IgD-negative memory B cell (primary cell): ENCODE measurements at regions not wholly inside any gene's neighbourhood (a gene's known extent, or its start where the extent isn't known, plus 50 kb on each side); places are given as distances from the start of the nearest gene placed in this dataset.
"Not testable (repeated sequence)": the region's sequence is repeated elsewhere in the genome, so short reads cannot be mapped to it uniquely, and the experiment has no call there.

Experiments used
- H3K27ac Mint-ChIP-seq, 3 donors: one replicate each; pipeline ENCODE4 v1.8.0; 2020 to 2022; ENCODE audit warnings: mild to moderate bottlenecking in 3 of 3, mixed read lengths in 3 of 3, moderate library complexity in 1 of 3
- H3K27me3 Mint-ChIP-seq: one replicate; pipeline ENCODE4 v1.8.0; 2021; ENCODE audit warnings: mixed read lengths
- H3K36me3 Mint-ChIP-seq: one replicate; pipeline ENCODE4 v1.8.0; 2020; ENCODE audit warnings: mild to moderate bottlenecking, mixed read lengths
- H3K4me1 Mint-ChIP-seq, 3 donors: one replicate each; pipeline ENCODE4 v1.8.0; 2020 to 2022; ENCODE audit warnings: mixed read lengths in 3 of 3, mild to moderate bottlenecking in 1 of 3
- H3K4me3 Mint-ChIP-seq, 4 donors: one replicate each; pipeline ENCODE4 v1.8.0; 2020 to 2022; ENCODE audit warnings: mild to moderate bottlenecking in 4 of 4, mixed read lengths in 4 of 4, moderate library complexity in 3 of 4
- H3K9me3 Mint-ChIP-seq, 3 donors: one replicate each; pipeline ENCODE4 v1.8.0; 2020 to 2021; ENCODE audit warnings: mixed read lengths in 3 of 3, mild to moderate bottlenecking in 1 of 3

DNA sequence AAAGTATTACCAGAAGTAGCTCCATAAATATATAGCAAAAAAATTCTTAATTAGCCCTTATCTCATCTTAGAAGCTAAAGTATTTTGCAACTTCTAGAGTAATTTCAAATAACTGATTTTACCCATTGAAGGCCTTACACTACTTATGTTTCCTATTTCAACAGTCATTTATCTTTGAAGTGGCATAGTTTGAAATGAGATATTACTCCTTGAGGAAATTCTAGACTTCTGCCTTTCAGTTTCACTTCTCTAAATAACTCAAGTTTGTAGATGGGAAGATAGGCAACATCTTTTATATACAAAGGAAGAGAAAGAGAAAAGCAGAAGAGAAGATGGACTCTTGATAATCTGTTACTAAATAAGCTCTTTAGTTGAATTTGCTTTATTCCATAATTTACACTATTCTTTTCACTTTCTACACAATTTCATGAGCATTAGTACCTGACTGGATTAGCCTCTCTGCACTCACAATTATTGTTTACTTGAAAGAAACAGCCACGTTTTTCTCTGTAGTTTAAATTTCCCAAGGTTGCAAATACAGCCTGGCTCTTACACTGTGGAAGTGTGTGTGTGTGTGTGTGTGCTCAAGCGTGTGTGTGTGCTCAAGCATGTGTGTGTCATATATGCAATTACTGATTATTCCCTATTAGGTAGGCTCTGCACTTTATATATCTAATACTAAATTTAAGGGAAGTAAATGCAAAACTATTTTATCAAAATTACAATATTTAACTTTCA lies 60.6 kb upstream of the EMB start:
- no peaks in the 10 kb centered on the region for H3K36me3 Mint-ChIP-seq
- no peaks in the 10 kb centered on the region for H3K9me3 Mint-ChIP-seq
- peak overlapping the region; percentile 8 to 85 (median 62) for H3K4me3 Mint-ChIP-seq
- peak overlapping the region; percentile 72 to 86 (median 85) for H3K27ac Mint-ChIP-seq
- no peaks in the 10 kb centered on the region for H3K27me3 Mint-ChIP-seq
- H3K4me1 Mint-ChIP-seq = peaks cover 7 to 11% (median 9%) of the 10 kb centered on the region in 3 donors

DNA sequence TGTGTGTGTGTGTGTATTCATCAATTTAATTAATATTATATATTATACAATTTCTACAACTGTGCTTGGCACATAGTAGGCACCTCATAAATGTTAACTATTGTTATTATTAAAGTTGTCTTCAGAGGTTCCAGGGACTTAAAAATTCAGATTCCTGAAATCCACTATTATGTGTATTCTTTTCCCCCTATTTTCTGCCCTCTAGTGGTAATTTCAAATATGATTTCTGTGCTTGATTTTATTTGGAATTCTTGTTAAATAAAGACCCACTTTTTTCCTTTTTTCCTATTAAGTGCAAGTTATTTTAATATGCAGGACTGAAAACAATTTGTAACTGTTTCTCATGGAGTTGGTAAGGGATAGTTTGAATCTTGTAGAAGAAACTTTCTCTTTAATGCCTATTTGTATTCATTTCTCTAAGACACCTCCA lies 72.0 kb upstream of the EMB start:
- H3K9me3 Mint-ChIP-seq, H3K27ac Mint-ChIP-seq, H3K4me3 Mint-ChIP-seq, H3K4me1 Mint-ChIP-seq, H3K27me3 Mint-ChIP-seq, H3K36me3 Mint-ChIP-seq: not testable (repeated sequence)

DNA sequence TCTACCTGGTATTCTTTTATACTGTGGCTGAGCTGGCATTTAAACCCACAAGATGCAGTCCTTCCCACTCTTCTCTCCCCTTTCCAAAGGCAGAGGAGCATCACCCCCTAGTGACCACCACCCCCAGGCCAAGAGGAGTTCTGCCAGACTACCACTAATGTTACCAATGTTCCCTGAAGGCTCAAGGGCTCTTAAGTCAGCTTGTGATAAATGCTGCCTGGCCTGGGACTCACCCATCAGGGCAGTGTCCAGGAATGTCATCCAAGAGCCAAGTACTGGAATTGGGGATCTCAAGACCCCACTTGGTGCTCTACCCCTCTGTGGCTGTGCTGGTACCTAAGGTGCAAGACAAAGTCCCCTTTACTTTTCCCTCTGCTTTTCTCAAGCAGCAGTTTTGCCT lies 80.0 kb upstream of the EMB start:
- H3K4me1 Mint-ChIP-seq, H3K9me3 Mint-ChIP-seq, H3K36me3 Mint-ChIP-seq, H3K27me3 Mint-ChIP-seq, H3K4me3 Mint-ChIP-seq, H3K27ac Mint-ChIP-seq: not testable (repeated sequence)

DNA sequence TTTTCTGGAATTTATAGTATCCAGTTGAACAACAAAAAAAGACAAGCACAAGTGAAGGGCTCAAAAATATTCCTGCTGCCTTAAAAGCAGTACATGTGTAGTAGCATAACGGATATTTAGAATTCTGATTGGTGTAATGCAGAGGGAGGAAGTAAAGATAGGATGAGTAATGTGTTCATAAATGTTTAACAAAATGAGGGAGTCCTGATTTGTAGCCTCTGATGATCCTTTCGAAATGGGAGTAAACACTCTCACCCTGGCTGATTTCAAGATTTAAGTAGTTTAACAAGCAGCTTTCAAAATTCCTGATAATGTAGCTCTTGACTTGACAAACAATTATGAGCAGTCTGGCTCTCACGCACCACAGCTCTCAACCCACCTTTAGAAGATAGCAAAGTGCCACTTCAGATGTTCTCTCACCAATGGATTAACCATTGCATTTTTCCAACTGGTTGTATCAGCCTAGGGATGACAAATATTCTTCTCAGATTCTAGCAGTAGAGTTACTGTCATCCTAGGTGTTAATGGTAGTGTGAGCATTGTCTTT lies 86.5 kb upstream of the EMB start:
- H3K4me3 Mint-ChIP-seq, H3K9me3 Mint-ChIP-seq, H3K27me3 Mint-ChIP-seq, H3K4me1 Mint-ChIP-seq, H3K27ac Mint-ChIP-seq, H3K36me3 Mint-ChIP-seq: not testable (repeated sequence)

DNA sequence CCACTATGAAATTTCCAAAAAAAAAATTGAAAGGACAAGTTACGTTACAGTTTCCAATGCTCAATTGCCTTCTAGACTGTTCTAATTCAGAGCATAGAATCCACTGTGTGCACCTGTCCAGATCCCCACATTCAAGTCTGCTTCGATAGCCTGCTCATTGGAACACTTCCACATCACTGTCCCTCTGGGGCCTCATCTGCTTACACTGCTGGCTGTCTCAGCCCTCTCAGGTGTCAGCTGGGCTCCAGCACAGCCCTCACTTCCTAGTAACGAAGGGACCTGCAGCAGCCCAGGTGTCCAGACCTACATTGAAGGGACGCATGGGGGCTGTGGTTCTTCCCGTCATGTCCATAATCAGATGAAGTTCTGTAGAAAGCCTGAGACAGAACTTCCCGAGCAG lies 94.3 kb upstream of the EMB start:
- Mint-ChIP-seq H3K36me3 (peaks cover 6% of the 10 kb centered on the region), H3K4me3 (peak overlapping the region in 1 of 4 donors; percentile 57), H3K9me3 (no peaks in the 10 kb centered on the region), H3K27ac (no peak overlapping the region), H3K27me3 (peaks cover 1% of the 10 kb centered on the region), H3K4me1 (peaks cover 5 to 9% (median 8%) of the 10 kb centered on the region in 3 donors)

DNA sequence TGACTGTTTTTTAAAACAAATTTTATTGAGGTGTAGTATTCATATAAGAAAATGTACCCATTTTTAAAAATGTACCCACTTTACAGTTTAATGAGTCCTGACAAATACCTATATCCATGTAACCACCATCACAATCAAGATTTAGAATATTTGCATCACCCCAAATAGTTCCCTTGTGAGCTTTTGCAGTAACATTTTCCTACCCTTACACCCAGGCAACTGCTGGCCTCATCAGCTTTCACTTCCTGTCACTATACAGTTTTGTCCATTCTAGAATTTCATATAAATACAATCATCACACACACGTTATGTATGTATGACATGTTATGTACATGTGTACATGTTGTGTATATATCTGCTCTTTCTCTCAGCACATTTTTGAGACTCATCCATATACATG lies 96.4 kb upstream of the EMB start:
- H3K36me3 Mint-ChIP-seq, H3K27ac Mint-ChIP-seq, H3K9me3 Mint-ChIP-seq, H3K4me3 Mint-ChIP-seq, H3K4me1 Mint-ChIP-seq, H3K27me3 Mint-ChIP-seq: not testable (repeated sequence)

DNA sequence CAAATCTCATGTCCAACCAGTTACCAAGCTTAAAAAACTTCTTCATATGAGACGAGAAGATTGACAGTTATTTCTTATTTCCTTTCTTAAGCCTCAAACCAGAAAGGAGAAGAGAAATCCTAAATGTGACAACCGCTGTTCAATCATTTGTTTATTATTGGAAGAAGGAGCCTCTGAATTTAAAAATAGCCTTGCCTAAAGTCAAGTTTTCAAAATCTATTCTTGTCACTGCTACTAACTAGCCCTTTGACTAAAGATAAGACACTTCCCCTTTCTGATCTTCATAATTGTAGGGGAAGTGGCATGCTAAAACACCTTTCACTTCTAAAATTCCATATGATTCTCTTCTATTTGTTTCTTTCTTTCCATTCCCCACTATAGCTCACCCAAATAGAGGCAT lies 106.2 kb upstream of the EMB start:
- Mint-ChIP-seq H3K27ac (peak overlapping the region in 1 of 3 donors; percentile 4), H3K9me3 (peaks cover 0 to 3% (median 1%) of the 10 kb centered on the region in 3 donors), H3K4me1 (peaks cover 9 to 20% (median 14%) of the 10 kb centered on the region in 3 donors), H3K36me3 (no peaks in the 10 kb centered on the region), H3K27me3 (no peaks in the 10 kb centered on the region), H3K4me3 (peak overlapping the region in 1 of 4 donors; percentile 1)

DNA sequence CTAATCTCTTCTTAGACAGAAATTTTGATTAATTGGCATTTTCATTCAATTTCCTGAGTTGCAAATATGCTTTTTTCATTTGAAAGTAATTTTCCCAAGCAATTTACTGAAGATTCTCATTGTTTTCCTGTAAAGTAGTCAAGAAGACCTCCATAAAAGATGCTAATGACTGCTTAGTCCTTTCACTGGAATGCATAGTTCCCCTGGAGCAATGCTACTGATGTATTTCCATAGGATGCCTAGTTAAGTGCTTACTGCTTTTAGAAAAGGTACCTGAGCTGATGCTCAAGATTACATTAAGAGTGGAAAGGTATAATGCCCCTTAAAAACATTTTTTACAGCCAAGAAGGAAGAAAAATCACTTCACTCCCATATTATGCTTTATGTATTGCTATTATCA lies 109.2 kb upstream of the EMB start:
- Mint-ChIP-seq H3K4me1 (peaks cover 10 to 20% (median 18%) of the 10 kb centered on the region in 3 donors), H3K27me3 (no peaks in the 10 kb centered on the region), H3K27ac (no peak overlapping the region), H3K4me3 (no peak overlapping the region), H3K9me3 (no peaks in the 10 kb centered on the region), H3K36me3 (no peaks in the 10 kb centered on the region)

DNA sequence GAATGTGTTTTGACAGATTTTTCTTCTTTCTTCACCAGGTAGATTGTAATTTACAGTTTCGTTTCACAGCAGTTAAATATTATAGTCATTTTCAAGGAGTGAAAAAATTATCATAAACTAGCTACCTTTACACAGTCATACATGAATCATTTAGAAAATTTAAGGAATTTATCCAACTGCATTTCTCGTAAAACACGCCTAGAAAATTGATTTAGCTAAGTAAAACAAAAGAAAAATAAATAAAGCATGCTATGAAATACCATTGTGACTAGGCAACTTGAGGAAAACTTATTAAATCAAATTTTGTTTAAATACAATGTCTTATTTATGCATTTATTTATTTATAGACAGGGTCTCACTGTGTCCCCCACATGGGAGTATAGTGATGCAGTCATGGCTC lies 109.9 kb upstream of the EMB start:
- H3K4me1 Mint-ChIP-seq = peaks cover 14 to 20% (median 18%) of the 10 kb centered on the region in 3 donors

DNA sequence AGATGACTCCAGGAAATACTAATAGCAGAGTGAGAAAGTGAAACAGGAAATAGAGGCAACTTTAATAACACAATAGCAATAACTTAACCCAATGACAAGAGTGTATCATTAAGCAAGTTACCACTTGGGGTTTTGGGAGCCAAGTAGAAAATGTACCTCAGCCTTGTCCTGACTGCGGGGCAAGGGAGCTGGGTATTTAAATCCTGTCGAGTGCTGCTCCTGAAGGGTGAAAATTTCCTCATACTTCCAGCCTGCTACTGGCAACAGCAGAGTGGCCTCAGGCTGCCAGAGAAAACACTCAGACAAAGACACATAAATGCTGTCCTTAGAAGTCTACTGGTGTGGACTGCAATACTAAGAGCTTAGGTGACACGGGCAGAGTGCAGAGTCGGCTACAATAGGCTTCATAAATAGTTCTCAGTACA lies 112.5 kb upstream of the EMB start:
- Mint-ChIP-seq H3K27me3 (no peaks in the 10 kb centered on the region), H3K4me1 (peaks cover 3 to 11% (median 9%) of the 10 kb centered on the region in 3 donors), H3K9me3 (no peaks in the 10 kb centered on the region), H3K36me3 (peaks cover 3% of the 10 kb centered on the region), H3K27ac (no peak overlapping the region), H3K4me3 (peak overlapping the region in 1 of 4 donors; percentile 9)

More for the DNA sequence above, 109.9 kb upstream of the EMB start:
- H3K4me3 Mint-ChIP-seq = no peak overlapping the region
- H3K27ac Mint-ChIP-seq = no peak overlapping the region
- H3K9me3 Mint-ChIP-seq = no peaks in the 10 kb centered on the region
- no peaks in the 10 kb centered on the region for H3K27me3 Mint-ChIP-seq
- peaks cover 1% of the 10 kb centered on the region for H3K36me3 Mint-ChIP-seq

DNA sequence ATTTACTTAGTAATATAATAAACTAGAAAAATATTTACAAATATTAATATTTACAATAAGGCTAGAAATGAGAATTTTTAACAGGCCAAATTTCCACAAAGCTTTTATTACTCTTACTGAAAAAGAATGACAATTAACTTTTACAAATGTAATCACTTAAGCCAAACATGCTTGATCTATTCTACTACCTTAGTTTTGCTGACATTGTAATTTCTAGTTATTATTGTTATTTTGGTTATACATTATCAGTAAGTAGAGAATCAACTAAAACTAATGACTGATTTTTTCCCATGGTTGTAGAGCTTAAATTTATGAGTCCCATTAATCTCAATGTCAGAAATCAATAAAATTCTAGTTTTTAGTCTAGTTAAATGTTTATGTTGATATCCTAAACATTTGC lies 107.8 kb upstream of the PARP8 start:
- H3K27ac Mint-ChIP-seq, H3K36me3 Mint-ChIP-seq, H3K27me3 Mint-ChIP-seq, H3K9me3 Mint-ChIP-seq, H3K4me3 Mint-ChIP-seq: not testable (repeated sequence)
- peaks cover 8 to 21% (median 15%) of the 10 kb centered on the region in 3 donors for H3K4me1 Mint-ChIP-seq

DNA sequence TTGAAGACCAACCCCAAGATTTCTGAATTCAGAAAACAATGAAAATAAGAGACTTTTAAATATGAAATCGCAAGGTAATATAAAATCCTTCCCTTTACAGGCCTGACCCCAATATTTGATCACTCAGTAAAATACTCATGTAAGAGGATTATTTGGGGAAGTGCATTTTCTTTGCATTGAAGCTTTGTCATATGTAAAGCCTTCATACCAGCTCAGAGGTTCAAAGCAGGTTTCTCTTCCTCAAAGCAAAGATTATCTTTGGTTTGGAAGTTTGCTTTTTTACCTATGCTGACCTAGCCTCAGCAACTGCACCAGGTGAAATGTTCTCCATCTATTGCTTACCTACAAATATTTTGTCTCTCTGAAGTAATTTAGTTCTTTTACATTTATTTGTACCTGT lies 106.5 kb upstream of the PARP8 start:
- H3K27me3 Mint-ChIP-seq = no peaks in the 10 kb centered on the region
- H3K27ac Mint-ChIP-seq = no peak overlapping the region
- peaks cover 5 to 21% (median 17%) of the 10 kb centered on the region in 3 donors for H3K4me1 Mint-ChIP-seq
- peak overlapping the region in 1 of 4 donors; percentile 71 for H3K4me3 Mint-ChIP-seq
- H3K9me3 Mint-ChIP-seq = no peaks in the 10 kb centered on the region
- H3K36me3 Mint-ChIP-seq = peaks cover 3% of the 10 kb centered on the region

DNA sequence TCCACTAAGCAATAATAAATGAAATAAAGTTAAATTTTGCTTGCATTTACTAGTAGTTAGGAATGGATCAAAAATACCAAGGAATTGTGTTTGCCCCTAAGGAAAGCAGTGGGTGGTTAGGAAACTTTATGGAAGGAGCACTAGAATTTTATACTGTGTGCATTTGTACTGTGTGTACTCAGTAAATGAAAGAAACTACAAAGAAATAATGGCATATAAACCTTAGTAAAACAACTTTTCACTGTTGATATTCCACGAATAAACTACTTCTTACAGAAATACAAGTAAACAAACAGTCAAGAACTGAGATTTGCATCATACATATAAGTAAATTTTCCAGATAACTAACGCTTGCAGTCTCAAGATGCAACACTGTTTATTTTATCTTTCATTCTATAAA lies 103.7 kb upstream of the PARP8 start:
- no peak overlapping the region for H3K4me3 Mint-ChIP-seq
- peaks cover 0 to 2% (median 0%) of the 10 kb centered on the region in 3 donors for H3K9me3 Mint-ChIP-seq
- H3K27me3 Mint-ChIP-seq = no peaks in the 10 kb centered on the region
- H3K27ac Mint-ChIP-seq = peak overlapping the region in 1 of 3 donors; percentile 53
- H3K36me3 Mint-ChIP-seq = no peaks in the 10 kb centered on the region
- peaks cover 5 to 17% (median 10%) of the 10 kb centered on the region in 3 donors for H3K4me1 Mint-ChIP-seq

DNA sequence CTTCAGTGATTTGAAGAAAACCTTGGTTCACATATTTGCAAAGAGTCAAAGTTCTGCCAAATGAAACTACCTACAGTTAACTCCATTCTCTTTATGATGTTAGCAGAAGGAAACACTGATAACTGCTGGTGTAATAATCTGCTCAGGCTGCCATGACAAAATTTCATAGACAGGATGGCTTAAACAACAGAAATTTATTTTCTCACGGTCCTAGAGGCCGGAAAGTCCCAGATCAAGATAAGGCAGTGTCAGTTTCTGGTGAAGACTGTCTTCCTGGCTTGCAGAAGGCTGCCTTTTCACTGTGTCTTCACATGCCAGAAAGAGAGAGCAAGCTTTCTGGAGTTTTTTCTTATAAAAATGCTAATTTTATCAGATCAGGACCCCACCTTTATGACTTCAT lies 102.4 kb upstream of the PARP8 start:
- no peaks in the 10 kb centered on the region for H3K27me3 Mint-ChIP-seq
- H3K4me3 Mint-ChIP-seq = peak overlapping the region in 1 of 4 donors; percentile 8
- no peaks in the 10 kb centered on the region for H3K36me3 Mint-ChIP-seq
- peaks cover 0 to 12% (median 5%) of the 10 kb centered on the region in 3 donors for H3K9me3 Mint-ChIP-seq
- no peak overlapping the region for H3K27ac Mint-ChIP-seq
- peaks cover 5 to 17% (median 10%) of the 10 kb centered on the region in 3 donors for H3K4me1 Mint-ChIP-seq

DNA sequence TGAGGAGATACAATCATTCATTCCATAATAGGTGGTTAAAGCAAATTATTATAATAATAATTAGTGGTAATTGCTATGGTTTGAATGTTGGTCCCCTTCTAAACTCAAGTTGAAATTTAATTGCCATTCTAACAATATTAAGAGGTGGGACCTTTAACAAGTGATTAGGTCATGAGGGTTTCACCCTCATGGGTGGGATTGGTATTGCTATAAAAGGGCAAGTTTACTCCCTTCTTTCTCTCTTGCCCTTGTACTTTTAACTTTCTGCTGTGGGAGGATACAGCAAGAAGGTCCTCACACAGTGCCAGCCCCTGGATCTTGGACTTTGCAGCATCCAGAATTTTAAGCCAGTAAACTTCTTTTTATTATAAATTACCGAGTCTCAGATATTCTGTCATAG lies 101.9 kb upstream of the PARP8 start:
- no peak overlapping the region for H3K27ac Mint-ChIP-seq
- H3K36me3 Mint-ChIP-seq = no peaks in the 10 kb centered on the region
- H3K4me3 Mint-ChIP-seq = no peak overlapping the region
- peaks cover 5 to 13% (median 8%) of the 10 kb centered on the region in 3 donors for H3K4me1 Mint-ChIP-seq
- H3K27me3 Mint-ChIP-seq = no peaks in the 10 kb centered on the region
- H3K9me3 Mint-ChIP-seq = peaks cover 0 to 12% (median 5%) of the 10 kb centered on the region in 3 donors

DNA sequence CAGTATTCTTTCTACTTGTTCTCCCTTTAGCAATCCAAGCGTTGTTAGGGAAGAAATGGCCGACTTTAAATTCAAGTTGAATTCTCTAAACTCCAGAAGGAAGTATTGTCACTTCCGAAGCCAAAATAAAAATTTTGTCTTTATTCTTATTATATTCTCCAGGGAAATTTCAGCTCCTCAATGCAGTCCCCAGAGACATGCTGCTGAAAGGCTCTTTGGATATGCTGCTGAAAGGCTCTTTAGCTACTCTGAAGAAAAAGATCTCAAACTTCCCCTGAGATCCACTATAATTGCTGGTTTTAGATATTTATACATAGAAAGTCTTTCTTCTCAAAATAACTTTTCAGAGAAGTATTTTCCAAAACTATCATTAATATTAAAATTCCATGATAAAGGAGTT lies 92.3 kb upstream of the PARP8 start:
- H3K9me3 Mint-ChIP-seq = no peaks in the 10 kb centered on the region
- peaks cover 3 to 12% (median 5%) of the 10 kb centered on the region in 3 donors for H3K4me1 Mint-ChIP-seq
- no peak overlapping the region for H3K27ac Mint-ChIP-seq
- no peaks in the 10 kb centered on the region for H3K36me3 Mint-ChIP-seq
- peak overlapping the region in 1 of 4 donors; percentile 39 for H3K4me3 Mint-ChIP-seq
- H3K27me3 Mint-ChIP-seq = peaks cover 1% of the 10 kb centered on the region
